SU-DHL-6 (cell line): ENCODE measurements at regions not wholly inside any gene's neighbourhood (a gene's known extent, or its start where the extent isn't known, plus 50 kb on each side); places are given as distances from the start of the nearest gene placed in this dataset.

ENCODE experiments used
- EZH2phosphoT487 ChIP-seq: fragments of 200-600 bp; sonication (generic), shearing (Covaris generic); conservative IDR thresholded peaks from 2 replicates; pipeline ENCODE4 v1.6.1; 2018; ENCODE audit warnings: mild to moderate bottlenecking, antibody characterized with exemption, low read length, moderate library complexity, mixed read lengths
- TF ChIP-seq, protein P1 (sequence below): fragments of 200-600 bp; sonication (generic); IDR thresholded peaks from one replicate; pipeline ENCODE4 v1.5.1; 2017; ENCODE audit warnings: antibody characterized with exemption, mild to moderate bottlenecking, low read length, moderate library complexity; ENCODE audit not compliant: insufficient read depth, poor library complexity, severe bottlenecking

GRCh38 chr5:131084436-131084835 lies 80.6 kb downstream of the HINT1 start:
- TF ChIP-seq, protein P1, sequence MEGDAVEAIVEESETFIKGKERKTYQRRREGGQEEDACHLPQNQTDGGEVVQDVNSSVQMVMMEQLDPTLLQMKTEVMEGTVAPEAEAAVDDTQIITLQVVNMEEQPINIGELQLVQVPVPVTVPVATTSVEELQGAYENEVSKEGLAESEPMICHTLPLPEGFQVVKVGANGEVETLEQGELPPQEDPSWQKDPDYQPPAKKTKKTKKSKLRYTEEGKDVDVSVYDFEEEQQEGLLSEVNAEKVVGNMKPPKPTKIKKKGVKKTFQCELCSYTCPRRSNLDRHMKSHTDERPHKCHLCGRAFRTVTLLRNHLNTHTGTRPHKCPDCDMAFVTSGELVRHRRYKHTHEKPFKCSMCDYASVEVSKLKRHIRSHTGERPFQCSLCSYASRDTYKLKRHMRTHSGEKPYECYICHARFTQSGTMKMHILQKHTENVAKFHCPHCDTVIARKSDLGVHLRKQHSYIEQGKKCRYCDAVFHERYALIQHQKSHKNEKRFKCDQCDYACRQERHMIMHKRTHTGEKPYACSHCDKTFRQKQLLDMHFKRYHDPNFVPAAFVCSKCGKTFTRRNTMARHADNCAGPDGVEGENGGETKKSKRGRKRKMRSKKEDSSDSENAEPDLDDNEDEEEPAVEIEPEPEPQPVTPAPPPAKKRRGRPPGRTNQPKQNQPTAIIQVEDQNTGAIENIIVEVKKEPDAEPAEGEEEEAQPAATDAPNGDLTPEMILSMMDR = no peak
- TF ChIP-seq EZH2phosphoT487 = no peak
